OCI-LY1 (cell line): ENCODE measurements at regions not wholly inside any gene's neighbourhood (a gene's known extent, or its start where the extent isn't known, plus 50 kb on each side); places are given as distances from the start of the nearest gene placed in this dataset.

Experiments
- EZH2 ChIP-seq: fragments of 200-600 bp; sonication (generic), shearing (Covaris generic); IDR thresholded peaks from 2 replicates; pipeline ENCODE4 v1.8.0; 2017; ENCODE audit warnings: borderline replicate concordance, mixed run types, mild to moderate bottlenecking, antibody characterized with exemption, low read length, moderate library complexity, mixed read lengths
- TF ChIP-seq, protein P1 (sequence below): fragments of 200-600 bp; sonication (generic), shearing (Covaris generic); IDR thresholded peaks from 2 replicates; pipeline ENCODE4 v1.5.1; 2017; ENCODE audit warnings: mild to moderate bottlenecking, antibody characterized with exemption, low read length, moderate library complexity, mixed read lengths

DNA sequence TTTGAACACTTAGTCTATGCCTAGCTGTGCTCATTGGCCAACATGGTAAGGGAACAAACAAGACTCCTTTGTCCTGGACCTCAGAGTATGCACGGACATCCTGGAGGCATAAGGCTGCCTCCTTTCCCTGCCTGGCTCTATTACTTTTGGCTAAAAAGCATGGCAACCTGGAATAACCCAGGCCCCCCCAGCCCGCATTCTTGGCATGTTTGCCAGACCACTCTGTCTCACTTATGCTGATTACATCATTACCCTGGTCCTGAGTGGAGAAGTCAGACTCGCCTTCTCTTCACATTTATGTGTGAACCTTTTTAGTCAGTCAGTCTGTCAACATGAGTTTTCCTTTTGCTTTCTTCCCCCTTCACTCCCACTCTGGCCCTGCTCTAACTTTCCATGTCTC is 58.0 kb upstream of the ELK3 start:
- TF ChIP-seq, protein P1, sequence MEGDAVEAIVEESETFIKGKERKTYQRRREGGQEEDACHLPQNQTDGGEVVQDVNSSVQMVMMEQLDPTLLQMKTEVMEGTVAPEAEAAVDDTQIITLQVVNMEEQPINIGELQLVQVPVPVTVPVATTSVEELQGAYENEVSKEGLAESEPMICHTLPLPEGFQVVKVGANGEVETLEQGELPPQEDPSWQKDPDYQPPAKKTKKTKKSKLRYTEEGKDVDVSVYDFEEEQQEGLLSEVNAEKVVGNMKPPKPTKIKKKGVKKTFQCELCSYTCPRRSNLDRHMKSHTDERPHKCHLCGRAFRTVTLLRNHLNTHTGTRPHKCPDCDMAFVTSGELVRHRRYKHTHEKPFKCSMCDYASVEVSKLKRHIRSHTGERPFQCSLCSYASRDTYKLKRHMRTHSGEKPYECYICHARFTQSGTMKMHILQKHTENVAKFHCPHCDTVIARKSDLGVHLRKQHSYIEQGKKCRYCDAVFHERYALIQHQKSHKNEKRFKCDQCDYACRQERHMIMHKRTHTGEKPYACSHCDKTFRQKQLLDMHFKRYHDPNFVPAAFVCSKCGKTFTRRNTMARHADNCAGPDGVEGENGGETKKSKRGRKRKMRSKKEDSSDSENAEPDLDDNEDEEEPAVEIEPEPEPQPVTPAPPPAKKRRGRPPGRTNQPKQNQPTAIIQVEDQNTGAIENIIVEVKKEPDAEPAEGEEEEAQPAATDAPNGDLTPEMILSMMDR: no peak
- TF ChIP-seq EZH2: no peak
